ENCODE measurements at regions not wholly inside any gene's neighbourhood (a gene's known extent, or its start where the extent isn't known, plus 50 kb on each side); places are given as distances from the start of the nearest gene placed in this dataset.

GRCh38 chr5:33166948-33167347, 273.8 kb upstream of the TARS1 start:
- no peak for DNase-seq
- Histone ChIP-seq H4K20me1 (ENCODE audit: insufficient read depth) (no peaks in the 10 kb centered on the region), H3K79me2 (ENCODE audit: insufficient read depth) (no peaks in the 10 kb centered on the region), H3K4me1 (ENCODE audit: control insufficient read depth in 1 of 2, insufficient read depth in 2 of 2, low read depth in 1 of 2, low read length in 1 of 2) (no peaks in the 10 kb centered on the region), H3K4me2 (no peak overlapping the region), H3K27ac (ENCODE audit: low read depth in 2 of 2, low read length in 1 of 2) (no peak overlapping the region), H3K9ac (no peak overlapping the region), H2AFZ (ENCODE audit: low read depth) (no peak overlapping the region), H3K4me3 (ENCODE audit: low read depth in 2 of 2, low read length in 1 of 2) (no peak overlapping the region), H3F3A (replicated peaks; ENCODE audit: insufficient read depth) (peaks cover 6% of the 10 kb centered on the region), H3K9me3 (peaks cover 40% of the 10 kb centered on the region), H3K36me3 (replicated peaks in 1 of 2; ENCODE audit: control insufficient read depth in 1 of 2, insufficient read depth in 2 of 2, low read length in 1 of 2) (peaks cover 0 to 5% of the 10 kb centered on the region in 2 experiments), H3K27me3 (ENCODE audit: insufficient read depth) (no peaks in the 10 kb centered on the region), H3K9me2 (no peaks in the 10 kb centered on the region)
- ChIA-PET POLR2A (no interaction called here), CTCF (interaction anchor here (1.4 kb wide), 1 partner anchor 15 kb away, joined by 4 read pairs; no protein-coding TSS in a partner anchor)
- TF ChIP-seq PBX3 (IDR thresholded peaks at IDR 0.05) (no peak), MAX (IDR thresholded peaks at IDR 0.05; ENCODE audit: low read depth) (no peak), EP300 (IDR thresholded peaks at IDR 0.05; ENCODE audit: borderline replicate concordance in 1 of 2, low read depth in 1 of 2, low read length in 1 of 2) (no peak), EZH2phosphoT487 (IDR thresholded peaks at IDR 0.05; ENCODE audit: borderline replicate concordance, low read depth) (no peak)
- WGBS (ENCODE audit: low lambda C conversion rate), result no CpG with 5 or more reads among the region's 2 CpGs

- Histone ChIP-seq H3K9me2 (no peaks in the 10 kb centered on the region), H3K9me3 (peaks cover 40% of the 10 kb centered on the region), H4K20me1 (ENCODE audit: insufficient read depth) (no peaks in the 10 kb centered on the region), H3K4me3 (ENCODE audit: low read depth in 2 of 2, low read length in 1 of 2) (no peak overlapping the region), H3K36me3 (replicated peaks in 1 of 2; ENCODE audit: control insufficient read depth in 1 of 2, insufficient read depth in 2 of 2, low read length in 1 of 2) (peaks cover 0 to 5% of the 10 kb centered on the region in 2 experiments), H3K4me2 (no peak overlapping the region), H2AFZ (ENCODE audit: low read depth) (no peak overlapping the region), H3K27me3 (ENCODE audit: insufficient read depth) (no peaks in the 10 kb centered on the region), H3K79me2 (ENCODE audit: insufficient read depth) (no peaks in the 10 kb centered on the region), H3K4me1 (ENCODE audit: control insufficient read depth in 1 of 2, insufficient read depth in 2 of 2, low read depth in 1 of 2, low read length in 1 of 2) (no peaks in the 10 kb centered on the region), H3K27ac (ENCODE audit: low read depth in 2 of 2, low read length in 1 of 2) (no peak overlapping the region), H3F3A (replicated peaks; ENCODE audit: insufficient read depth) (peaks cover 6% of the 10 kb centered on the region), H3K9ac (no peak overlapping the region)
- TF ChIP-seq RFX5 (IDR thresholded peaks at IDR 0.05; ENCODE audit: low read length), result no peak
- TF ChIP-seq USF2 (IDR thresholded peaks at IDR 0.05; ENCODE audit: borderline replicate concordance, low read depth, low read length), result no peak
- TF ChIP-seq MAX (IDR thresholded peaks at IDR 0.05; ENCODE audit: low read depth), result no peak
- no peak for TF ChIP-seq SIN3A (IDR thresholded peaks at IDR 0.05; ENCODE audit: borderline replicate concordance, low read depth, low read length)
- TF ChIP-seq GABPA (IDR thresholded peaks at IDR 0.05; ENCODE audit: low read depth), result no peak
- no peak for TF ChIP-seq TCF12 (IDR thresholded peaks at IDR 0.05)
- no peak for TF ChIP-seq IRF3 (IDR thresholded peaks at IDR 0.05; ENCODE audit: low read depth, low read length)
- TF ChIP-seq RXRA (IDR thresholded peaks at IDR 0.05; ENCODE audit: borderline replicate concordance, low read depth), result no peak
- TF ChIP-seq NRF1 (IDR thresholded peaks at IDR 0.05; ENCODE audit: low read depth, low read length), result no peak
- TF ChIP-seq JUND (IDR thresholded peaks at IDR 0.05), result no peak
- no peak for TF ChIP-seq FOXJ3 (CRISPR knock-in tag; IDR thresholded peaks at IDR 0.05)
- TF ChIP-seq CHD2 (IDR thresholded peaks at IDR 0.05; ENCODE audit: low read length, partially characterized antibody), result no peak
- TF ChIP-seq FOXM1 (IDR thresholded peaks at IDR 0.05; ENCODE audit: low read depth), result no peak
- TF ChIP-seq RAD21 (IDR thresholded peaks at IDR 0.05; ENCODE audit: low read length), result no peak
- DNase-seq, result no peak
- POLR2A ChIA-PET, result no interaction called here
- WGBS (ENCODE audit: low lambda C conversion rate), result 12% methylated on average over 1 of the region's 1 CpG
- CTCF ChIA-PET, result interaction anchor here (1.4 kb wide), 1 partner anchor 14 kb away, joined by 4 read pairs; no protein-coding TSS in a partner anchor
Observed at GRCh38 chr5:33167541-33167940, 273.2 kb upstream of the TARS1 start.
